GM20000 (cell line): ENCODE measurements at regions not wholly inside any gene's neighbourhood (a gene's known extent, or its start where the extent isn't known, plus 50 kb on each side); places are given as distances from the start of the nearest gene placed in this dataset.

Source experiments
- DNase-seq: peaks from one replicate; pipeline ENCODE4 v3.0.0; 2012; ENCODE audit warnings: low spot score
- TF ChIP-seq, protein P1 (sequence below): IDR thresholded peaks from 2 replicates; pipeline ENCODE4 v1.5.1; 2012; ENCODE audit warnings: mild to moderate bottlenecking, control low read depth; ENCODE audit errors: extremely low read depth, missing control alignments

DNA sequence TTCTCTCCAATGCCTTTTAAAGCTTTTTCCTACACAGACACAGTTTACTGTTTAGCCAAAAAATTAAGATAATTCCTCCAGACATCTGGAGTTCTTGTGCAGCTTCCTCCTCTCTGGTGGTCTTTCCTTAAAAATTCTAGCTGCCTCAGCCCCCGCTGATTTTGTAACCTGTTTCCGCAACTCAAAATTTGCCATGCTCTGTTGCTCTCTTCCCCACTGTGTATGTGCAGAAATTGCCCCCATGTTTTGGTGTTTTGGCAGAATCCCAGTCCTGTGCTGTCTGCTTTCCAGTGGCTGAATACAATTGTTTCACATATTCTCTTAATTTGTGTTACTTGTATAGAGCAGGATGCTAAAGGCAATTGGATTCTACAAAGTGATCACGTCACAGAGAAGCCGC is 151.7 kb upstream of the PRSS1 start:
- no peak for DNase-seq
- TF ChIP-seq, protein P1, sequence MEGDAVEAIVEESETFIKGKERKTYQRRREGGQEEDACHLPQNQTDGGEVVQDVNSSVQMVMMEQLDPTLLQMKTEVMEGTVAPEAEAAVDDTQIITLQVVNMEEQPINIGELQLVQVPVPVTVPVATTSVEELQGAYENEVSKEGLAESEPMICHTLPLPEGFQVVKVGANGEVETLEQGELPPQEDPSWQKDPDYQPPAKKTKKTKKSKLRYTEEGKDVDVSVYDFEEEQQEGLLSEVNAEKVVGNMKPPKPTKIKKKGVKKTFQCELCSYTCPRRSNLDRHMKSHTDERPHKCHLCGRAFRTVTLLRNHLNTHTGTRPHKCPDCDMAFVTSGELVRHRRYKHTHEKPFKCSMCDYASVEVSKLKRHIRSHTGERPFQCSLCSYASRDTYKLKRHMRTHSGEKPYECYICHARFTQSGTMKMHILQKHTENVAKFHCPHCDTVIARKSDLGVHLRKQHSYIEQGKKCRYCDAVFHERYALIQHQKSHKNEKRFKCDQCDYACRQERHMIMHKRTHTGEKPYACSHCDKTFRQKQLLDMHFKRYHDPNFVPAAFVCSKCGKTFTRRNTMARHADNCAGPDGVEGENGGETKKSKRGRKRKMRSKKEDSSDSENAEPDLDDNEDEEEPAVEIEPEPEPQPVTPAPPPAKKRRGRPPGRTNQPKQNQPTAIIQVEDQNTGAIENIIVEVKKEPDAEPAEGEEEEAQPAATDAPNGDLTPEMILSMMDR, result no peak

DNA sequence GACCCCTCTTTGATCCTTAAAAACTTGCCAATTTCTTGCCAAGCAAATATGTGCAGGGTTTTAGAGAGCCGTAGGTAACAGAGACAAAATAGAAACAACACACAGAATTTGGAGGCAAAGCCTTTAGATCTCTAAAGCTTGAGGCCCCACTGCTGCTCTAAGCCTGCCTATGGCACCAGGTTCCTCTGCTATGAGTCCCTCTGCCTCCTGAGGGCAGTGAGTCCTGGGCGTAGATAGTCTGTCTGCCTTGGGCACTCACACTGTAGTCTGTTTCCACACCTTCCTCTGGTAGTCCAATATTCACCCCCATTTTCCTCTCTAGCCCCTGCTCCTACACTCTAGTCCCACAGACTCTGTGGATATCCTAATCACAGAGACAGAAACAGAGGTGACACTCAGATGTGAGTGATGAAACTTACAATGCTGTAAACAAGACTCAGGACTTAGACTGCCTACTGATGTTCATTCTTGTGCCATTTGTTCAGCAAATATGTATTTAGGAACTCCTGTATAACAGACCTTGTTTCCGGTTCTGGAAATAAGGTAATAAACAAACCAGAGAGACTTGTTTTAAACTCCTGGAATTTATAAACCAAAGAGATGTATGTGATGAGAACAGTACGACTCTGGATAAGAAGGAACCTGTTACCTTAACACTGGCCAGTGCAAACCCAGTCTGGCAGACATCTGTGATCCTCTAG is 153.3 kb upstream of the PRSS1 start:
- TF ChIP-seq, protein P1, result no peak
- no peak for DNase-seq

DNA sequence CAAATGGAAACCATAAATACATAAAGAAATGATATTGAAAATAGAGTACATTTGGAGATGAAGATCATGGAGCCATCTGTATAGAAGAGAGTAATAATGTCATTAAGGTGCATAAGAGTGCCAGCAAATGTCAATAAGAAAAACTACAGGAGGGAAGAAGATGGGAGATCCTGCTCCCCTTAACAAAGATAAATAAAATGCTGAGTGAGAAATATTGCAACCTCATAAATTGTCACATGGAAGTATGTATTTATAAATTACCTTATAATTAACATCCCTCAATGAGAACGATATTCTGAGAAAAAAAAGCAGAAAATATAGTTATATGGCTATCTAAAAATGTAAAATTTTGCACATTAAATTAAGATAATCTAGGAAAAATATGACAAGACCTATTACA is 155.2 kb upstream of the PRSS1 start:
- TF ChIP-seq, protein P1, result no peak
- DNase-seq, result no peak

DNA sequence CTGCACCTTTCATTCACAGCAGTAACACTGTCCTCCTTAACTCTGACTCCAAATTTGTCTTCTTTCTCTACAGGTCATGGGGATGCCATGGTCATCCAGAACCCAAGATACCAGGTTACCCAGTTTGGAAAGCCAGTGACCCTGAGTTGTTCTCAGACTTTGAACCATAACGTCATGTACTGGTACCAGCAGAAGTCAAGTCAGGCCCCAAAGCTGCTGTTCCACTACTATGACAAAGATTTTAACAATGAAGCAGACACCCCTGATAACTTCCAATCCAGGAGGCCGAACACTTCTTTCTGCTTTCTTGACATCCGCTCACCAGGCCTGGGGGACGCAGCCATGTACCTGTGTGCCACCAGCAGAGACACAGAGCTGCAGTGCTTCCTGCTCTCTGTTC is 156.2 kb upstream of the PRSS1 start:
- TF ChIP-seq, protein P1, result no peak

DNA sequence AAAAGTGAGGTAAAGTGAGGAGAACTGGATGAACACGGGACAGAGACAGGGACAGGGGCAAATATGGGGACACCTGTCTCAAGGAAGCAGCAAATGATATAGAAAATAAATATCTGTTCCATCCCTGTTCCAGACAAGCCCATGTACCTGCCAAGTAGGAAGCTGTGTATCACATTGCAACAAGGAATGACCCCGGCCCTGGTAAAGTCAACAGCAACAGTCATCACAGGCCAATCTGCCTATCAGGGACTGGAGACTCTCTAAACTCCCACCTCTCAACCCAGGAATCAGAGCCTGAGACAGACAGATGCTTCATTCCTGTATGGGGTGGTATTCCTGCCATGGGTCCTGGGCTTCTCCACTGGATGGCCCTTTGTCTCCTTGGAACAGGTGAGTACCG is 156.6 kb upstream of the PRSS1 start:
- TF ChIP-seq, protein P1, result no peak
- no peak for DNase-seq

More for the DNA sequence above, 156.2 kb upstream of the PRSS1 start:
- DNase-seq, result no peak

DNA sequence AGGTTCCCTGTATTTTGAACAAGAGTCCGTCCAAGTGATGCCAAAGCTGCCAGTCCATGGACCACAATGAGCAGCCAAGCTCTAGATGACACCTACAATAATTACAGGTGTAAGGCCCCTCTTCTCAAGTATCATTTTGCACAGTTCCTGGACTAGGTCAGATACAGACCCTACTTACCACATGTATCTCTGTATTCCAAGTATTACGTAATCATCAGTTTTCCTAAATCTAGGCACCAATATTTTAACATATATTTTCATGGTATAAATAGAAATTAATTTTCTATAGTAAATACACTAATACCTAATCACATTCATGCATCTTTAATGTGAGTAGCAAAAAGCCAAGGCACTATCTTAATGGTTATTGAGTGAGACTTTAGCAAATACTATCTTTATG is 157.0 kb upstream of the PRSS1 start:
- DNase-seq, result no peak
- TF ChIP-seq, protein P1, result no peak

DNA sequence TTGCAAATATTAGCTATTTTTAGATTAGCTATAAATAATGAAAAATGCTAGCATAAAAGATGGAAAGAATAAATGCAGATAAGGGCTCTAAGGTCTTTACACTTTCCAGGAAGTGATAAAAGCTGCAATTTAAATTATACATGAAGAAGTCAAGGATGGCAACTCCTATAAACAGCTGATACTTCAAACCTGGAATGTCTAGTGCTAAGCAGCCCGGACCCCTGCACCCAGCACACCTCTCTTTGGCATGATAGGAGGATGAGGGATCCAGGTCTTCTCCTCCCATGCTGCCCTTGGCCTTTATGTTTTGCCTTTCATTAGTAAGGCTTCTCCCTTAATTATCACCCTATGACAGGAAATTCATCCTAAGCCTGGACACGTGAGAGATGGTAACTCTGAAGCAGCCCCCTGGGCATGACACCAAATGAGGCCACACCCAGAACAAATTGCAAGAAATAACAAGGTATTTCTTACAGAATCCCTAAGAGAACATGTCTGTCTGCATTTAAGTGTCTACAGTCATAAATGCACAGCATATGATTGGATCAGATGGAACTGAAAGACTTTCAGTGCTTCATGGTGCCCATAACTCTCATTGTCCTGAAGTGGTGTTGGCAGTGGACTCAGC is 158.3 kb upstream of the PRSS1 start:
- DNase-seq, result no peak
- TF ChIP-seq, protein P1, result no peak
